Erythroblast (primary cell): ENCODE measurements at regions not wholly inside any gene's neighbourhood (a gene's known extent, or its start where the extent isn't known, plus 50 kb on each side); places are given as distances from the start of the nearest gene placed in this dataset.

Experiments
- GATA1 ChIP-seq: IDR thresholded peaks from 2 replicates; pipeline ENCODE4 v1.6.1; 2011; ENCODE audit warnings: low read depth, mild to moderate bottlenecking, control low read depth, low read length, moderate library complexity
- POLR2A ChIP-seq: IDR thresholded peaks from 2 replicates; pipeline ENCODE4 v1.6.1; 2011; ENCODE audit warnings: mild to moderate bottlenecking, low read length

DNA sequence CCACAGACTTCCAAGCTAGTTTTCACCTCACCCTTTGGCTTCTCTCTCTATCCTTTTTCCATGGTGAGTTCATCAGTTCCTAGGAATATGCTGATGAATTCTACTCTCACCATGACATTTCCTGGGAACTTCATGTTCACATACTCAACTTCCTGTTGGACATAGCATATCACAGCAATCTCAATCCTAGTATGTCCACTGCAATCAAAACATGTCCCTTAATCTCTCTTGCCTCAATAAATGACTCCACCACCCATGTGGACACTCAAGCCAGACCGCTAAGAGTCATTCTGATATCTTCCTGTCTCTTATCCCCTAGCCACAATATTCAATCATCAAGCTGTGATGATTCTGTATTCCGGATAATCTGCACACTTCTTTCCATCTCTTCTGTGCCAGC, 66.7 kb upstream of the MME start:
- no peak for TF ChIP-seq POLR2A
- no peak for TF ChIP-seq GATA1
